H9 (cell line): ENCODE measurements at regions not wholly inside any gene's neighbourhood (a gene's known extent, or its start where the extent isn't known, plus 50 kb on each side); places are given as distances from the start of the nearest gene placed in this dataset.

ENCODE experiments used
- DNase-seq: peaks from one replicate; pipeline ENCODE4 v3.0.0-alpha.2; 2017
- H2AFZ ChIP-seq: one replicate; pipeline ENCODE4 v1.6.1; 2013; ENCODE audit warnings: mild to moderate bottlenecking, low read length, control low read depth, moderate library complexity
- H2AK5ac ChIP-seq: 2 replicates; pipeline ENCODE4 v1.6.1; 2013; ENCODE audit warnings: low read length, control low read depth, mixed read lengths; ENCODE audit not compliant: insufficient read length
- H2BK120ac ChIP-seq: one replicate; pipeline ENCODE4 v1.6.1; 2013; ENCODE audit warnings: low read depth, mild to moderate bottlenecking, low read length, control low read depth, inconsistent platforms; ENCODE audit not compliant: poor library complexity, severe bottlenecking
- H2BK12ac ChIP-seq: 2 replicates; pipeline ENCODE4 v1.6.1; 2013; ENCODE audit warnings: low read length, control low read depth, mixed read lengths, low read depth; ENCODE audit not compliant: insufficient read length
- H2BK15ac ChIP-seq: 2 replicates; pipeline ENCODE4 v1.6.1; 2013; ENCODE audit warnings: low read depth, low read length, control low read depth
- H2BK20ac ChIP-seq: one replicate; pipeline ENCODE4 v1.6.1; 2013; ENCODE audit warnings: low read depth, mild to moderate bottlenecking, low read length, control low read depth, inconsistent platforms; ENCODE audit not compliant: poor library complexity, severe bottlenecking
- H2BK5ac ChIP-seq: 2 replicates; pipeline ENCODE4 v1.6.1; 2013; ENCODE audit warnings: low read length, control low read depth, mixed read lengths; ENCODE audit not compliant: insufficient read length
- H3K14ac ChIP-seq: 2 replicates; pipeline ENCODE4 v1.6.1; 2013; ENCODE audit warnings: low read length, control low read depth; ENCODE audit not compliant: insufficient read depth
- H3K18ac ChIP-seq: 2 replicates; pipeline ENCODE4 v1.6.1; 2013; ENCODE audit warnings: low read depth, mild to moderate bottlenecking, mixed read lengths, low read length, control low read depth; ENCODE audit not compliant: insufficient read length
- H3K23ac ChIP-seq: 2 replicates; pipeline ENCODE4 v1.6.1; 2013; ENCODE audit warnings: low read length, control low read depth, mixed read lengths, low read depth; ENCODE audit not compliant: insufficient read length
- H3K23me2 ChIP-seq: 2 replicates; pipeline ENCODE4 v1.6.1; 2013; ENCODE audit warnings: low read depth, mild to moderate bottlenecking, mixed read lengths, low read length, control low read depth; ENCODE audit not compliant: insufficient read length, poor library complexity, severe bottlenecking
- H3K27ac ChIP-seq: 2 replicates; pipeline ENCODE4 v1.5.1; 2013; ENCODE audit warnings: low read length, control low read depth, mixed read lengths, low read depth; ENCODE audit not compliant: insufficient read length
- H3K27me3 ChIP-seq: 2 replicates; pipeline ENCODE4 v1.6.1; 2013; ENCODE audit warnings: low read length, control low read depth, inconsistent platforms; ENCODE audit not compliant: insufficient read depth
- H3K4ac ChIP-seq: 2 replicates; pipeline ENCODE4 v1.6.1; 2013; ENCODE audit warnings: low read depth, mild to moderate bottlenecking, control low read depth, inconsistent platforms, low read length, moderate library complexity
- H3K4me1 ChIP-seq: 2 replicates; pipeline ENCODE4 v1.6.1; 2013; ENCODE audit warnings: low read length, control low read depth, inconsistent platforms; ENCODE audit not compliant: insufficient read depth
- H3K4me2 ChIP-seq: 2 replicates; pipeline ENCODE4 v1.6.1; 2013; ENCODE audit warnings: low read length, control low read depth, mixed read lengths; ENCODE audit not compliant: insufficient read length, insufficient read depth
- H3K56ac ChIP-seq: 2 replicates; pipeline ENCODE4 v1.6.1; 2013; ENCODE audit warnings: low read depth, mild to moderate bottlenecking, mixed read lengths, low read length, control low read depth; ENCODE audit not compliant: insufficient read length
- H3K79me1 ChIP-seq: 2 replicates; pipeline ENCODE4 v1.6.1; 2013; ENCODE audit warnings: low read depth, mild to moderate bottlenecking, moderate library complexity, low read length, control low read depth, inconsistent platforms; ENCODE audit not compliant: insufficient read depth, poor library complexity, severe bottlenecking
- H3K79me2 ChIP-seq: 2 replicates; pipeline ENCODE4 v1.6.1; 2013; ENCODE audit warnings: low read length, control low read depth, inconsistent platforms; ENCODE audit not compliant: insufficient read depth
- H3K9ac ChIP-seq: 2 replicates; pipeline ENCODE4 v1.6.1; 2013; ENCODE audit warnings: low read length, control low read depth, mixed read lengths; ENCODE audit not compliant: insufficient read length; ENCODE audit errors: extremely low read depth
- H3K9me3 ChIP-seq: one replicate; pipeline ENCODE4 v1.6.1; 2013; ENCODE audit warnings: low read depth, low read length, inconsistent platforms; ENCODE audit not compliant: control insufficient read depth
- H3T11ph ChIP-seq: one replicate; pipeline ENCODE4 v1.6.1; 2013; ENCODE audit warnings: mild to moderate bottlenecking, low read length, control low read depth, inconsistent platforms
- H4K20me1 ChIP-seq: one replicate; pipeline ENCODE4 v1.6.1; 2013; ENCODE audit not compliant: control insufficient read depth, insufficient read length, insufficient read depth
- H4K5ac ChIP-seq: 2 replicates; pipeline ENCODE4 v1.6.1; 2013; ENCODE audit warnings: low read depth, mild to moderate bottlenecking, mixed read lengths, low read length, control low read depth; ENCODE audit not compliant: insufficient read length
- H4K8ac ChIP-seq: replicated peaks from 2 replicates; pipeline ENCODE4 v1.6.1; 2013; ENCODE audit warnings: low read length, control low read depth, mixed read lengths, low read depth; ENCODE audit not compliant: insufficient read length
- H4K91ac ChIP-seq: 2 replicates; pipeline ENCODE4 v1.6.1; 2013; ENCODE audit warnings: low read depth, mild to moderate bottlenecking, moderate library complexity, mixed read lengths, low read length, control low read depth; ENCODE audit not compliant: insufficient read length
- H3K27ac Mint-ChIP-seq, 3 experiments: 2 replicates in 2 of 3; 3 replicates in 1 of 3; pipeline ENCODE4 v1.8.0; 2020 to 2021; ENCODE audit warnings: mixed read lengths in 3 of 3, mild to moderate bottlenecking in 1 of 3, moderate library complexity in 1 of 3
- H3K27me3 Mint-ChIP-seq: 2 replicates; pipeline ENCODE4 v1.8.0; 2021; ENCODE audit warnings: low read depth, mild to moderate bottlenecking, moderate library complexity, mixed read lengths
- H3K36me3 Mint-ChIP-seq, 3 experiments: 2 replicates in 2 of 3; 3 replicates in 1 of 3; pipeline ENCODE4 v1.8.0; 2020 to 2021; ENCODE audit warnings: low read depth in 3 of 3, mixed read lengths in 3 of 3; ENCODE audit not compliant: insufficient read depth in 1 of 3
- H3K4me1 Mint-ChIP-seq, 2 experiments: 2 replicates each; pipeline ENCODE4 v1.8.0; 2020; ENCODE audit warnings: mixed read lengths in 2 of 2
- H3K4me3 Mint-ChIP-seq, 2 experiments: 2 replicates in 1 of 2; 3 replicates in 1 of 2; pipeline ENCODE4 v1.8.0; 2020 to 2021; ENCODE audit warnings: mild to moderate bottlenecking in 2 of 2, mixed read lengths in 2 of 2, moderate library complexity in 1 of 2
- H3K9me3 Mint-ChIP-seq, 2 experiments: 2 replicates in 1 of 2; 3 replicates in 1 of 2; pipeline ENCODE4 v1.8.0; 2020; ENCODE audit warnings: mild to moderate bottlenecking in 2 of 2, mixed read lengths in 2 of 2, moderate library complexity in 1 of 2
- WGBS: extraction: QIAGEN DNeasy Blood & Tissue Kit; methylation state at CpG from one replicate; pipeline ENCODE4 v1.1.7; 2013; ENCODE audit warnings: missing lambda C conversion rate, low lambda C conversion rate, mixed read lengths; ENCODE audit not compliant: insufficient read length; ENCODE audit errors: extremely low coverage; 5-methylcytosine and 5-hydroxymethylcytosine counted together
- TF ChIP-seq, protein P1 (sequence below): fragments of 200-600 bp; sonication (generic); conservative IDR thresholded peaks from 3 replicates; pipeline ENCODE4 v1.8.0; 2021; ENCODE audit warnings: antibody characterized with exemption, mild to moderate bottlenecking

DNA sequence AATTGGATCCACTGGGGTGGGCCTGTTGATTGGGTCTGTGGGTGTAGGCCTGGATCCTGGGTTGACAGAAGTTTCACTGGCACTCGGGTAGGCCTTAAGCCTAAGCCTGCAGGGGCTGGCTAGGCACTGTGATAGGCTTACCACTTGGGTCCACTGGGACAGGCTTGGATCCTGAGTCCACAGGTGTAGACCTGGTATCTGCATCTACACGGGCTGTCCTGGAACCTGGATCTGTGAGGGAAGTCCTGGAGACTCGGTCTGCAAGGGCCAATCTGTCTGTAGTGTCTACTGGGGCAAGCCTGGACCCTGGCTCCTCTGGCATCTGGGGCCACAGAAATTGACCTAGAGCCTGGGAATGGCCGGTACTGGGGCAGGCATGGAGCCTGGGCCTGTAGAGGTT, 219.0 kb upstream of the NRG3 start:
- Histone ChIP-seq H2BK5ac (no peak overlapping the region), H3K23ac (no peak overlapping the region), H4K8ac (no peak overlapping the region), H3K4me2 (no peak overlapping the region), H3K4me1 (no peaks in the 10 kb centered on the region), H3K79me2 (no peaks in the 10 kb centered on the region), H3K18ac (no peak overlapping the region), H3T11ph (no peak overlapping the region), H4K91ac (no peak overlapping the region), H3K27ac (no peak overlapping the region), H3K23me2 (no peaks in the 10 kb centered on the region), H3K9ac (no peak overlapping the region), H2BK120ac (no peak overlapping the region), H3K9me3 (no peaks in the 10 kb centered on the region), H3K27me3 (no peaks in the 10 kb centered on the region), H3K79me1 (no peaks in the 10 kb centered on the region), H2BK15ac (no peak overlapping the region), H4K20me1 (no peaks in the 10 kb centered on the region), H2AK5ac (no peak overlapping the region), H3K4ac (no peak overlapping the region), H3K14ac (no peak overlapping the region), H3K56ac (no peak overlapping the region), H2BK12ac (no peak overlapping the region), H2AFZ (no peak overlapping the region), H2BK20ac (no peak overlapping the region), H4K5ac (no peak overlapping the region)
- H3K36me3 Mint-ChIP-seq = peaks cover 0 to 13% (median 0%) of the 10 kb centered on the region in 3 experiments; a peak in 3 of 7 replicates
- peaks cover 10 to 14% of the 10 kb centered on the region in 2 experiments; a peak in 4 of 5 replicates for H3K9me3 Mint-ChIP-seq
- no peaks in the 10 kb centered on the region for H3K4me1 Mint-ChIP-seq
- TF ChIP-seq, protein P1, sequence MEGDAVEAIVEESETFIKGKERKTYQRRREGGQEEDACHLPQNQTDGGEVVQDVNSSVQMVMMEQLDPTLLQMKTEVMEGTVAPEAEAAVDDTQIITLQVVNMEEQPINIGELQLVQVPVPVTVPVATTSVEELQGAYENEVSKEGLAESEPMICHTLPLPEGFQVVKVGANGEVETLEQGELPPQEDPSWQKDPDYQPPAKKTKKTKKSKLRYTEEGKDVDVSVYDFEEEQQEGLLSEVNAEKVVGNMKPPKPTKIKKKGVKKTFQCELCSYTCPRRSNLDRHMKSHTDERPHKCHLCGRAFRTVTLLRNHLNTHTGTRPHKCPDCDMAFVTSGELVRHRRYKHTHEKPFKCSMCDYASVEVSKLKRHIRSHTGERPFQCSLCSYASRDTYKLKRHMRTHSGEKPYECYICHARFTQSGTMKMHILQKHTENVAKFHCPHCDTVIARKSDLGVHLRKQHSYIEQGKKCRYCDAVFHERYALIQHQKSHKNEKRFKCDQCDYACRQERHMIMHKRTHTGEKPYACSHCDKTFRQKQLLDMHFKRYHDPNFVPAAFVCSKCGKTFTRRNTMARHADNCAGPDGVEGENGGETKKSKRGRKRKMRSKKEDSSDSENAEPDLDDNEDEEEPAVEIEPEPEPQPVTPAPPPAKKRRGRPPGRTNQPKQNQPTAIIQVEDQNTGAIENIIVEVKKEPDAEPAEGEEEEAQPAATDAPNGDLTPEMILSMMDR = no peak
- H3K27ac Mint-ChIP-seq = no peak overlapping the region
- H3K4me3 Mint-ChIP-seq = no peak overlapping the region
- no peaks in the 10 kb centered on the region for H3K27me3 Mint-ChIP-seq
- DNase-seq = no peak
- WGBS = no CpG with 5 or more reads among the region's 4 CpGs
